GM19463 (cell line): ENCODE measurements at regions not wholly inside any gene's neighbourhood (a gene's known extent, or its start where the extent isn't known, plus 50 kb on each side); places are given as distances from the start of the nearest gene placed in this dataset.
"Not testable (repeated sequence)": the region's sequence is repeated elsewhere in the genome, so short reads cannot be mapped to it uniquely, and the experiment has no call there.

ENCODE experiments used
- ATAC-seq: cut with Tn5 transposase; IDR thresholded peaks from one replicate; pipeline ENCODE4 v1.9.1; 2021; ENCODE audit warnings: mild to moderate bottlenecking, moderate library complexity; ENCODE audit not compliant: unreplicated experiment

DNA sequence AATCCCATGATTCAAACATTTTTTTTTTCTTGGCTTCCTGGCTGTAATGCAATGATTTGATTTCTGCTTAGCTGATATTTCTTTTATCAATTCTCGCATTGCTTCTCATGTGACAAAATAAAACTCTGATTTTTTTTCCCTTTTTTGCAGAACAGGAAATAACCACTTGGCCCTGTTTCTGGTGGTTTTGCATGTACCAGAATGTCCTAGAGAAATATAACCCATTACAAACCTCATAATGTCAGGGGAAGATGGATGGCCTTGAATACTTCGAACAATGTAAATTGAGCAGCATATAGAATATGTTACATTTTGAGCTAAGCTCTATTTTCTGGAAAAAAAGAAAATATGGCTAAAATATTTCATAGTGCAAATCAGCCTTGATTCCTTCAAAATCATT is 275.6 kb downstream of the RAP2B start:
- ATAC-seq, result no peak

DNA sequence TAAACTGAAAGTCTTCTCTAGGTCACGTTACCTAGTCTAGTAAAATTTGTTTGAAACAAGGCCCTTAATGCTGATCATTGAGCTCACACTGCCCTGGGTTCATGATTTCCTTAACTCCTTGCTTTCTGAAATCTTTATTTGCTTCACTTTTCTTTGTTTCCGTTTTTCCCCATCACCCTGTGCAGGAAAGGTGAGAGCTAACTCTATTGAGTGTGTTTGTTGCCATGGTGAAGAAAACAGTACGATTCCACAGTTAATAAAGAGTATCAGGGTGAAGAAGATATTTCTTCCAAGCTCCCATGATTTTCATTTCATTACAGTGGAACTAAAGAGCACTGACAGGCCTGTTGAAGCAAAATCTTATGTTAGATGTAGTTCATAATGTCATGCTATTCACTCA is 276.2 kb downstream of the RAP2B start:
- no peak for ATAC-seq

DNA sequence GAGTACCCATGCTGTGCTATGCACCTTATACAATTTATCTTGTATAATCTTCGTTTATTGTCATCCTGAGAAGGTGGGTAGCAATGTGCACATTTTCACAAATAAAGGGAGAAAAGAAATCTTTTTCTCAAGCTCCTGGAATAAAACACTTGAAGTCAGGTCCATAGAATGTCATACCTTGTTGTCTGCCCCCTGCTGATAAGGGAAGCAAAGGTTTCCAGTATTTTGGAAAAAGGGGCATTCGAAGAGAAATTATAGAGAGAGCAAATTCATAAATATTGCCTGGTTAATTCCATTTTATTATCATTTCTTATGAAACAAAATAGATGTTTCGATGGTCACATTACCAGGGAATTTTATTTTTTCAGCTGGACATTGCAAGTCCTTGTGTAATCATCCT is 277.8 kb downstream of the RAP2B start:
- ATAC-seq, result no peak

GRCh38 chr3:153440311-153440710 is 278.3 kb downstream of the RAP2B start:
- no peak for ATAC-seq

- ATAC-seq, result no peak
These were observed 280.4 kb downstream of the RAP2B start for GRCh38 chr3:153442386-153442785.

- no peak for ATAC-seq
These were observed 280.9 kb downstream of the RAP2B start for GRCh38 chr3:153442799-153443487.

DNA sequence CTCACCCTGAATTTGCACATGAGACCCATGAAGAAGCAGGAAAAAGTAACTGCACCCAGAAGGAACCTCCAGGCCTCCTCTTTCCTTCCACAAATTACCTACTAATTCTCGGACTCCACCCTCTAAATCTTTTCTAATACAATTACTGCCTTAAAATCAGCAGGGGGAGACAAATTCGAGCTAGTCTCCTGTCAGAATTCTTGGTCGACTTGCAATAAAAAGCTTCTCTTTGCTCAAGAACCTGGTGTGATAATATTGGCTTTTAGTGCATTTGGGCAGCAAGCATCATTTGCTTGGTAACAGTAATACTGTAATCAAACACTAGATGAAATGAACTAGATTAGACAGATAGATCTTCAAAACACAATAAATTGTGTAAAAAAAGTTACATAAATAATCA is 281.9 kb downstream of the RAP2B start:
- no peak for ATAC-seq

DNA sequence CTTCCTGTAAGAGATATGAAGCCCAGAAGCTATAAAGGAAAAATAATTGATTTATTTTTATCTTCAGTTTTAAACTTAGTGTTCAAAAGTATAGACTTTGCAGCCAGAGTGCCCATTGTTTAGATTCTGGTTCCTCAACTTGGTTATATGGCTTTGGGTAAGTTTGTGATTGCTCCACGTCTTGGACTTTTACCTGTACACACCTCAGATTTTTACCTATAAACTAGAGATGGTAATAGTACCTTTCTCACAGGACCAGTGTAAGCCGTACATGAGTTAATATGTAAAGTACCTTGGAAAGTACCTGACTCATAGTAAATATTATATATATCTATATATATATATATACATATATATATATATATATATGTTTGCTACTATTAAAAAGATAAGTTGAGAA is 283.8 kb downstream of the RAP2B start:
- ATAC-seq, result no peak

GRCh38 chr3:153448151-153448829 is 286.3 kb downstream of the RAP2B start:
- ATAC-seq, result no peak

GRCh38 chr3:153456833-153457545 is 295.0 kb downstream of the RAP2B start:
- no peak for ATAC-seq

DNA sequence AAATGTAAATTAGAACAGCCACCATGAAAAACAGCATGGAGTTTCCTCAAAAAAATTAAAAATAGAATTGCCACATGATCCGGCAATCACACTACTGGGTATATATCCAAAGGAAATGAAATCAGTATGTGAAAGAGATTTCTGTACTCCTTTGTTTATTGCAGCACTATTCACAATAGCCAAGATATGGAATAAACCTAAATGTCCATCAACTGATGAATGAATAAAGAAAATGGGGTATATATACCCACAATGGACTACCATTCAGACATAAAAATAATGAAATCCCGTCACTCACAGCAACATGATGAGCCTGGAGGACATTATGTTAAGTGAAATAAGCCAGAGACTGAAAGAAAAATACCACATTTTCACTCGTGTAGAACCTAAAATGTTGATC is 296.9 kb downstream of the RAP2B start:
- ATAC-seq, result no peak

DNA sequence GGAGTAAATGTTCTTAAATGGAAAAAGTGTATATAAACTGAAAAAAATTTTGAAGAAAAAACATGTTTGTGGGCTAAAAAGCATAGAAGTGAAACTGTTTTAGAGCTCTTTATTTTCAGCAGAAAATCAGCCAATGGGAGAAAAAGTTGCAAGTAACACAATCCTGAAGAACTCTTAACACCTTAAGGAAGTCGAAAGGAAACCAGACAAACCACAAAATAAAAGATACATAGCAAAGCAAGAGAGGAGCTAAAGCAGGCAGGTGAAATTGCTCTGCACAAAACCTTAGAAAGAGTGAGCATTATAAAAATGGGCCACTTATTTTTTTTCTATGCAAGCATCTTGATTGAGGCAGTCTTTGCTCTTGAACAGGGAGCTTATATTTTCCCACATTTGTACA is 300.5 kb downstream of the RAP2B start:
- no peak for ATAC-seq

- peak; percentile 76 for ATAC-seq
These were observed 301.9 kb downstream of the RAP2B start for GRCh38 chr3:153463895-153464294.

DNA sequence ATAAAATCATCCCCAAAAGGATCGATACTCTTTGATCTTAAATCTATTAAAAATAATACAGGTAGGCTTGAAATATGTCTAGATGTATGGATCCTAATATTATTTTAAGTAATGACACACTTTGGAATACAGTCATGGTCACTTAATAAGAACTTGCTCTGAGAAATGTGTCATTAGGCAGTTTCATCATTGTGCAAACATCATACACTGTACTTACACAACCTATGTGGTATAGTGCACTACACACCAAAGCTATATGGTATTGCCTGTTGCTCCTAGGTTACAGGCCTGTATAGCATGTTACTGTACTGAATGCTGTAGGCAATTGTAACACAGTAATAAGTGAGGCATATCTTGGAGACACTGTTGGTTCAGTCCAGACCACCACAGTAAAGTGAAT is 307.1 kb downstream of the RAP2B start:
- no peak for ATAC-seq

DNA sequence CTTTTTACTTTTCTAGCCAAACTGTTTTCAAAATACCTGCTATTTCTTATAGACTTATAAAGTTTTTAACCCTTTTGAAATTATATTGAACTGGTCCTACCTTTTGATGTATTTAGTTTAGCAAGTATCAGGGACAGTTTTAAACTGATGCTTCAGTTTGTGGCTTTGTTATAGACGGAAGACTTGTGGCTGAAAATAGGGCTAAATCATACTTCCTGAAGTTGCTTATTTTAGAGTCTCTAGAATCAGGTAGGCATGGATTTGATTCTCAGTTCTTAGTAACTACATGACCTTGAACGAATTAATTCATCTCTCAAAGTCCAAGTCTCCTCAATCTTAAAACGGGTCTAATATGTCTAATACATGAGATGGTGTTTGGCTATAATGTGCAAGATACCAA is 322.8 kb downstream of the RAP2B start:
- no peak for ATAC-seq

DNA sequence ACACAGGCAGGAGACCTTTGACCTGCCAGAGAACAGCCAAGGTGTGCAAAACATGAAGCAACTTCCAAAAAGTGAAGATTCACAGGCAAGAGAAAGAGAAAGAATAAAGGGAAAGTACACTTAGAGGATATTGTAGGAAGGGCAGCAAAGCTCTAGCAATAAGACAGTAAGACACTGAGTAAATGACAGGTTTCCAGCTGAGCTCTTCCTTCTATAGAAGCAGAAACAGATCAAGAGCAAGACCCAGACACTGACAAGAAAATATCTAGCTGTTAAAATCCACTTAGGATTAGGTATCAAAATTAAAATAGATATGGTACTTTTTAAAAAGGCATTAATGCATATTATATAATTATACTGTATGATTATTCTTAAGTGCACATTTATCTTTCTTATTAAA is 333.4 kb downstream of the RAP2B start:
- no peak for ATAC-seq

- ATAC-seq, result no peak
These were observed 340.7 kb downstream of the RAP2B start for GRCh38 chr3:153502682-153503081.

DNA sequence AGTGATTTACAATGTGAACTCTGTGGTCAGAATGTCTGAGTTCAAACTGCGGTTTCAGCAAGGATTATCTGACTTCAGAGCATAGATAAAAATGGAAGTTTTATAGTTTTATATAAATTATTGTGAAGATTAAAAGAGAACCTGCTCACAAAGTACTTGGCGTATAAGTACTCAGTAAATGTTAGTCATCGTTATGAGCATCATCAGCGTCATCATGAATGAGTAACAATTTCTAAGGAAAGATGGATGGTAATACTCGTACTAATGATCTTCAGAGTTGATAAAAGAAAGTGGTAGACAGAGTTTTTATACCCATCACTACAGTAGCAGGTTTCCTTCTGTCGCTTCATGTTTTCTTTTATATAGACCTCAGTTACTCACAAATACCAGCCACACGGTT is 341.8 kb downstream of the RAP2B start:
- no peak for ATAC-seq

DNA sequence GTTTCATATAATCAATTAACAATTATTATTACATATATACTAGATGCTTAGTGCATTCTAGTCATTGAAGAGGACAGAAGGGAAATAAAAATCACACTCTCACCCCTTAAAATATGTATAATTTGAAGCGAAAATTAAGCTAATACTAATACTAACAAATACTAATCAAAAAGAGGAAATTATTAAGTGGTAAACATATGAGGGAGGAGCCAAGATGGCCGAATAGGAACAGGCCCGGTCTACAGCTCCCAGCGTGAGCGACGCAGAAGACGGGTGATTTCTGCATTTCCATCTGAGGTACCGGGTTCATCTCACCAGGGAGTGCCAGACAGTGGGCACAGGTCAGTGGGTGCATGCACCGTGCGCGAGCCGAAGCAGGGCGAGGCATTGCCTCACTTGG is 344.2 kb downstream of the RAP2B start:
- ATAC-seq, result not testable (repeated sequence)

- ATAC-seq, result not testable (repeated sequence)
These were observed 344.7 kb downstream of the RAP2B start for GRCh38 chr3:153506686-153507085.

- ATAC-seq, result no peak
These were observed 351.2 kb downstream of the RAP2B start for GRCh38 chr3:153513236-153513635.

GRCh38 chr3:153528473-153528872 is 366.4 kb downstream of the RAP2B start:
- ATAC-seq, result no peak
